Kidney (tissue), 13 donors: ENCODE measurements at regions not wholly inside any gene's neighbourhood (a gene's known extent, or its start where the extent isn't known, plus 50 kb on each side); places are given as distances from the start of the nearest gene placed in this dataset.
A peak's percentile ranks its signal among the peaks of the same experiment; 100 is the strongest.

Experiments
- DNase-seq, 5 donors: peaks; one replicate each; pipeline ENCODE4 v3.0.0-alpha.2; 2013 to 2020
- FAIRE-seq: peaks from 2 replicates; lab custom pipeline; 2012; peaks lifted over from hg19 to GRCh38; lab: Jason Lieb, UNC
- H3K27ac ChIP-seq, 2 donors: one replicate each; pipeline ENCODE4 v1.7.0; 2013; ENCODE audit warnings: low read depth in 2 of 2, low read length in 2 of 2, inconsistent platforms in 1 of 2
- H3K27me3 ChIP-seq: one replicate; pipeline ENCODE4 v1.7.1; 2013; ENCODE audit warnings: low read length, inconsistent platforms; ENCODE audit not compliant: control insufficient read depth, insufficient read depth
- H3K36me3 ChIP-seq, 3 donors: one replicate each; pipeline versions ENCODE4 v1.7.0 to v1.7.1; 2013; ENCODE audit warnings: low read length in 3 of 3, control low read depth in 1 of 3, inconsistent platforms in 1 of 3; ENCODE audit not compliant: insufficient read depth in 3 of 3, control insufficient read depth in 2 of 3
- H3K4me1 ChIP-seq, 3 donors: one replicate each; pipeline versions ENCODE4 v1.7.0 to v1.7.1; 2013; ENCODE audit warnings: low read length in 3 of 3, inconsistent platforms in 1 of 3, low read depth in 1 of 3; ENCODE audit not compliant: control insufficient read depth in 2 of 3, insufficient read depth in 2 of 3
- H3K4me3 ChIP-seq, 3 donors: one replicate each; pipeline versions ENCODE4 v1.7.0 to v1.8.1; 2013; ENCODE audit warnings: low read length in 3 of 3, control low read depth in 1 of 3, inconsistent platforms in 1 of 3
- H3K9ac ChIP-seq, 3 donors: one replicate each; pipeline versions ENCODE4 v1.7.0 to v1.7.1; 2013; ENCODE audit warnings: low read length in 3 of 3, control low read depth in 1 of 3, inconsistent platforms in 1 of 3
- H3K9me3 ChIP-seq, 3 donors: one replicate each; pipeline versions ENCODE4 v1.7.0 to v1.7.1; 2013; ENCODE audit warnings: low read length in 3 of 3, control low read depth in 1 of 3, inconsistent platforms in 1 of 3; ENCODE audit not compliant: control insufficient read depth in 2 of 3, insufficient read depth in 1 of 3
- intact Hi-C: fragments of 100-400 bp; cut with DNase I; formaldehyde crosslinking; loops from one replicate; pipeline ENCODE4 v1.11.1; 2022
- TF ChIP-seq, protein P1 (sequence below): IDR thresholded peaks from 3 replicates; pipeline ENCODE4 v1.5.1; 2012; ENCODE audit warnings: mild to moderate bottlenecking, moderate library complexity, borderline replicate concordance; ENCODE audit not compliant: insufficient read depth; ENCODE audit errors: extremely low read depth
- donor health status: control.
- donor health status: control.
- donor health status: control.
- donor health status: control.
- donor health status: control.
- donor health status: DM: yes; HTN: yes; CAD: no.
- donor health status: Normal renal cell carcinoma (clear cell type).

DNA sequence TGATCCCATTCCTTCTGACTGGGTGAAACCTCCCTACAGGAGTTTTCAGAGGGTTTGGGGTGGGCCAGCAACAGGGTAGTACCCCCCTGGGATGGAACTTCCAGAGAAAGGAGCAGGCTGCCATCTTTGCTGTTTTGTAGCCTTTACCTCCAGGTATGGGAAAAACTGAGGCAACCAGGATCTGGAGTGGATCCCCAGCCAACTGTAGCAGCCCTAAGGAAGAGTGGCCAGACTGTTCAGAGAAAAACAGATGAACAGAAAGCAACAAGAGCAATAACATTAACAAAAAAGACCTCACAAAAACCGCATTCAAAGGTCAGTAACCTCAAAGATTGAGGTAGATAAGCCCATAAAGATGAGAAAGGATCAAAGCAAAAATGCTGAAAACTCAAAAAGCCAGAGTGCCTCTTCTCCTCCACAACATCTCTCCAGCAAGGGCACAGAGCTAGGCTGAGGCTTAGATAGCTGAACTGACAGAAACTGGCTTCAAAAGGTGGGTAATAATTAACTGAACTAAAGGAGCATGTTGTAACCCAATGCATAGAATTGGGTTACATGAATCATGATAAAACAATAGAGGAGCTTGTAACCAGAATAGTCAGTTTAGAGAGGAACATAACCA, 1288.6 kb upstream of the CNTN5 start:
- H3K9ac ChIP-seq = no peak overlapping the region
- no peak for FAIRE-seq

DNA sequence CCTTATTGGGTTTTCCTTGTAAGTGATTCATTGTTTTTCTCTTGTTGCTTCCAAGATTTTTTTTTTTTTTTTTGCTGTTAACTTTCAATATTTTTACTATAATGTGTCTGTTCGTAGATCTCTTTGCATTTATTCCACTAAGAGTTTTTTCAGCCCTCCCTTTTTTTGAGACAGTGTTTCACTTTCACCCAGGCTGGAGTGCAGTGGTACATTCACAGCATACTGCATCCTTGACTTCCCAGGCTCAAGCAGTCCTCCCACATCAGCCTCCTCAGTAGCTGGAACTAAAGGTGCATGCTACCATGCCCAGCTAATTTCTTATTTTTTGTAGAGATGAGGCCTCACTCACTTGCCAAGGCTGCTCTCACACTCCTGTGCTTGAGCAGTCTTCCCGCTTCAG, 1282.0 kb upstream of the CNTN5 start:
- FAIRE-seq = no peak
- Histone ChIP-seq H3K4me1 (peaks cover 0 to 6% (median 0%) of the 10 kb centered on the region in 3 donors), H3K27me3 (no peaks in the 10 kb centered on the region), H3K27ac (no peak overlapping the region), H3K36me3 (no peaks in the 10 kb centered on the region), H3K9ac (no peak overlapping the region), H3K9me3 (peaks cover 0 to 3% (median 2%) of the 10 kb centered on the region in 3 donors), H3K4me3 (no peak overlapping the region)
- TF ChIP-seq, protein P1, sequence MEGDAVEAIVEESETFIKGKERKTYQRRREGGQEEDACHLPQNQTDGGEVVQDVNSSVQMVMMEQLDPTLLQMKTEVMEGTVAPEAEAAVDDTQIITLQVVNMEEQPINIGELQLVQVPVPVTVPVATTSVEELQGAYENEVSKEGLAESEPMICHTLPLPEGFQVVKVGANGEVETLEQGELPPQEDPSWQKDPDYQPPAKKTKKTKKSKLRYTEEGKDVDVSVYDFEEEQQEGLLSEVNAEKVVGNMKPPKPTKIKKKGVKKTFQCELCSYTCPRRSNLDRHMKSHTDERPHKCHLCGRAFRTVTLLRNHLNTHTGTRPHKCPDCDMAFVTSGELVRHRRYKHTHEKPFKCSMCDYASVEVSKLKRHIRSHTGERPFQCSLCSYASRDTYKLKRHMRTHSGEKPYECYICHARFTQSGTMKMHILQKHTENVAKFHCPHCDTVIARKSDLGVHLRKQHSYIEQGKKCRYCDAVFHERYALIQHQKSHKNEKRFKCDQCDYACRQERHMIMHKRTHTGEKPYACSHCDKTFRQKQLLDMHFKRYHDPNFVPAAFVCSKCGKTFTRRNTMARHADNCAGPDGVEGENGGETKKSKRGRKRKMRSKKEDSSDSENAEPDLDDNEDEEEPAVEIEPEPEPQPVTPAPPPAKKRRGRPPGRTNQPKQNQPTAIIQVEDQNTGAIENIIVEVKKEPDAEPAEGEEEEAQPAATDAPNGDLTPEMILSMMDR = no peak
- intact Hi-C loops = no loop called here
- no peak for DNase-seq

More for the DNA sequence above, 1288.6 kb upstream of the CNTN5 start:
- TF ChIP-seq, protein P1 = no peak
- H3K27me3 ChIP-seq = no peaks in the 10 kb centered on the region
- no peaks in the 10 kb centered on the region for H3K4me1 ChIP-seq
- no peak overlapping the region for H3K27ac ChIP-seq
- intact Hi-C loops = no loop called here
- H3K9me3 ChIP-seq = no peaks in the 10 kb centered on the region
- peak in 2 of 5 donors; percentile 13 to 31 for DNase-seq
- no peaks in the 10 kb centered on the region for H3K36me3 ChIP-seq
- no peak overlapping the region for H3K4me3 ChIP-seq

DNA sequence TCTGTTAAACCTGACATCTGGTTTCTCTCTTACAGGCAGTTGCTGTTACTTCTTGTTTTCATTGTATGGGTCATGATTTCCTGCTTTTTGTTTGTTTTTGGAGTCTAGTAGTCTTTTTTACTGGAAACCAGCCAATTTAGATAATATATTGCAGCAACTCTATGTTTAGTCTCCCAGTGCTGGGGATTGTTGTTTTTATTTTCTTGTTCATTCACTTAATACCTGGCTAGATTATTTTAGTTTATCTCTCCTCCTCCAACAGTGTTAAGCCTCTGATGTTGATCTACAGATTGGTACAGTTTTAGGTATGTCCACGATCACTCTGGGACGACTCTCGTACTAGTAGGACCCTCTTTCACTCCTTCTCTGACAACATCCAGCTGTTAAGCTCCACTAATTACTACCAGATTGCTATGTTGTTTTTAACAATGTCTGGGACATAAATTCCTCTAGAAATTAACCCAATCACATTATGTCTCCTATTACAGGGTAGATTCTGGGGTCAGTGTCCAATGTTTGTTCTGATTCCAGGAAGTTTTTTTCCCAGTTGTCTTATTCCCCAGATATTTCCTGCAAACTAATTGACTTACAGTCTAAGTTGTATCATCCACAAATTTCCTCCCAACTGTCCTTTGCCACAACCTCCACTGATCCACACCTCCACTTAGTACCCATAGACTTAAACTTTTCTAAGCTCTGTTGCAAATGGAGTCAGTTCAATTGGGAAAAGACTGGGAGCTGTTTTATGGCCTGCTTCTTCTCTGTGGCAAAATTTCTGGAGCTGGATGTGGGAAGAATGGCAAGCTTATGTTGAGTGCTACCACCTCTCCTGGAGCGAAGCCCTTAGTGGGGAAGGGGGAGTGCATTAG, 1280.6 kb upstream of the CNTN5 start:
- peak overlapping the region in 1 of 3 donors; percentile 28 for H3K4me3 ChIP-seq
- peak in 3 of 5 donors; percentile 27 to 93 (median 88) for DNase-seq
- TF ChIP-seq, protein P1 = no peak
- H3K36me3 ChIP-seq = no peaks in the 10 kb centered on the region
- H3K4me1 ChIP-seq = peaks cover 0 to 6% (median 0%) of the 10 kb centered on the region in 3 donors
- intact Hi-C loops = no loop called here
- peaks cover 0 to 3% (median 2%) of the 10 kb centered on the region in 3 donors for H3K9me3 ChIP-seq
- H3K27ac ChIP-seq = no peak overlapping the region
- H3K27me3 ChIP-seq = no peaks in the 10 kb centered on the region
- FAIRE-seq = no peak
- no peak overlapping the region for H3K9ac ChIP-seq
